Midbrain (tissue), 1 donor: ENCODE measurements at regions not wholly inside any gene's neighbourhood (a gene's known extent, or its start where the extent isn't known, plus 50 kb on each side); places are given as distances from the start of the nearest gene placed in this dataset.
A peak's percentile ranks its signal among the peaks of the same experiment; 100 is the strongest.

Source experiments
- DNase-seq: peaks from one replicate; lab custom pipeline; 2025; lab: John Stamatoyannopoulos, UW

GRCh38 chr14:73800970-73801515 is 50.6 kb upstream of the PTGR2 start:
- DNase-seq: no peak

GRCh38 chr14:73797543-73798265 is 53.9 kb upstream of the PTGR2 start:
- no peak for DNase-seq

GRCh38 chr14:73796893-73797542 is 54.6 kb upstream of the PTGR2 start:
- no peak for DNase-seq

GRCh38 chr14:73796415-73796814 is 55.2 kb upstream of the PTGR2 start:
- no peak for DNase-seq

- no peak for DNase-seq
Measured at GRCh38 chr14:73795974-73796373, 55.7 kb upstream of the PTGR2 start.

- DNase-seq: no peak
Measured at GRCh38 chr14:73795466-73795865, 56.2 kb upstream of the PTGR2 start.

GRCh38 chr14:73794146-73794545 is 57.5 kb upstream of the PTGR2 start:
- DNase-seq: no peak

GRCh38 chr14:73792481-73792880 is 59.1 kb upstream of the PTGR2 start:
- DNase-seq: no peak

- peak; percentile 83 for DNase-seq
Measured at GRCh38 chr14:73789989-73790581, 61.5 kb upstream of the PTGR2 start.

- DNase-seq: peak; percentile 8
Measured at GRCh38 chr14:73788701-73789551, 62.7 kb upstream of the PTGR2 start.

GRCh38 chr14:73788317-73788598 is 63.4 kb upstream of the PTGR2 start:
- DNase-seq: no peak

GRCh38 chr14:73787486-73788316 is 63.9 kb upstream of the PTGR2 start:
- DNase-seq: peak; percentile 49

GRCh38 chr14:73786636-73787485 is 64.8 kb upstream of the PTGR2 start:
- peak; percentile 70 for DNase-seq

- DNase-seq: peak; percentile 63
Measured at GRCh38 chr14:73785834-73786635, 65.6 kb upstream of the PTGR2 start.

- DNase-seq: no peak
Measured at GRCh38 chr14:73785336-73785833, 66.2 kb upstream of the PTGR2 start.

- no peak for DNase-seq
Measured at GRCh38 chr14:73784988-73785313, 66.7 kb upstream of the PTGR2 start.

GRCh38 chr14:73784181-73784987 is 67.2 kb upstream of the PTGR2 start:
- peak; percentile 4 for DNase-seq

GRCh38 chr14:73783107-73783727 is 68.4 kb upstream of the PTGR2 start:
- no peak for DNase-seq
